ENCODE measurements at regions not wholly inside any gene's neighbourhood (a gene's known extent, or its start where the extent isn't known, plus 50 kb on each side); places are given as distances from the start of the nearest gene placed in this dataset.

GRCh38 chr12:80040075-80040738, 59.1 kb upstream of the OTOGL start:
- Histone ChIP-seq H3K36me3 (ENCODE audit: insufficient read depth in 1 of 2, low read depth in 1 of 2) (no peaks in the 10 kb centered on the region), H3K27me3 (ENCODE audit: insufficient read depth in 3 of 3, low read length in 2 of 3) (no peaks in the 10 kb centered on the region), H3K4me1 (no peaks in the 10 kb centered on the region), H3K27ac (no peak overlapping the region), H3K9me3 (no peaks in the 10 kb centered on the region), H3K4me3 (no peak overlapping the region)
- no peak for TF ChIP-seq CTCF (IDR thresholded peaks at IDR 0.05)
- intact Hi-C loops (cut with DNase I): loop anchor here in 1 of 2 donors (10.0 kb wide), 1 partner anchor 95 kb away; no protein-coding TSS in a partner anchor
- DNase-seq (no peak), ATAC-seq (no peak)
- WGBS, 3 donors: 80 to 85% (median 81%) methylated on average over 8 of the region's 8 CpGs

GRCh38 chr12:80038062-80038560, 61.2 kb upstream of the OTOGL start:
- DNase-seq: no peak
- intact Hi-C loops (cut with DNase I): no loop called here
- Histone ChIP-seq H3K4me3 (no peak overlapping the region), H3K36me3 (ENCODE audit: insufficient read depth in 1 of 2, low read depth in 1 of 2) (no peaks in the 10 kb centered on the region), H3K27ac (no peak overlapping the region), H3K9me3 (no peaks in the 10 kb centered on the region), H3K27me3 (ENCODE audit: insufficient read depth in 3 of 3, low read length in 2 of 3) (no peaks in the 10 kb centered on the region), H3K4me1 (peaks cover 3% of the 10 kb centered on the region)
- no peak for TF ChIP-seq CTCF (IDR thresholded peaks at IDR 0.05)
- no peak for ATAC-seq
- WGBS, 3 donors: 72 to 73% (median 73%) methylated on average over 4 of the region's 4 CpGs

GRCh38 chr12:80033448-80033847, 65.9 kb upstream of the OTOGL start:
- Histone ChIP-seq H3K9me3 (no peaks in the 10 kb centered on the region), H3K27me3 (ENCODE audit: insufficient read depth in 3 of 3, low read length in 2 of 3) (no peaks in the 10 kb centered on the region), H3K4me3 (no peak overlapping the region), H3K27ac (no peak overlapping the region), H3K36me3 (ENCODE audit: insufficient read depth in 1 of 2, low read depth in 1 of 2) (no peaks in the 10 kb centered on the region), H3K4me1 (peaks cover 3% of the 10 kb centered on the region)
- TF ChIP-seq CTCF (IDR thresholded peaks at IDR 0.05): no peak
- ATAC-seq: no peak
- WGBS, 3 donors: 54 to 64% (median 58%) methylated on average over 2 of the region's 2 CpGs
- no peak for DNase-seq
- intact Hi-C loops (cut with DNase I): no loop called here

- peaks cover 3% of the 10 kb centered on the region for H3K4me1 ChIP-seq
- no peak for TF ChIP-seq CTCF (IDR thresholded peaks at IDR 0.05)
- H3K27ac ChIP-seq: no peak overlapping the region
- H3K27me3 ChIP-seq (ENCODE audit: insufficient read depth in 3 of 3, low read length in 2 of 3): no peaks in the 10 kb centered on the region
- ATAC-seq (no peak), DNase-seq (no peak)
- H3K36me3 ChIP-seq (ENCODE audit: insufficient read depth in 1 of 2, low read depth in 1 of 2): no peaks in the 10 kb centered on the region
- 24 to 47% (median 40%) methylated on average over 1 of the region's 1 CpG for WGBS, 3 donors
- H3K9me3 ChIP-seq: no peaks in the 10 kb centered on the region
- H3K4me3 ChIP-seq: no peak overlapping the region
- intact Hi-C loops (cut with DNase I): no loop called here
These were observed 66.4 kb upstream of the OTOGL start for GRCh38 chr12:80032946-80033345.

- H3K9me3 ChIP-seq: peaks cover under 1% of the 10 kb centered on the region
- no peaks in the 10 kb centered on the region for H3K36me3 ChIP-seq (ENCODE audit: insufficient read depth in 1 of 2, low read depth in 1 of 2)
- 89 to 95% (median 95%) methylated on average over 1 of the region's 1 CpG for WGBS, 3 donors
- no peak overlapping the region for H3K27ac ChIP-seq
- DNase-seq (no peak), ATAC-seq (no peak)
- H3K4me3 ChIP-seq: no peak overlapping the region
- peaks cover 3% of the 10 kb centered on the region for H3K4me1 ChIP-seq
- TF ChIP-seq CTCF (IDR thresholded peaks at IDR 0.05): no peak
- intact Hi-C loops (cut with DNase I): no loop called here
- H3K27me3 ChIP-seq (ENCODE audit: insufficient read depth in 3 of 3, low read length in 2 of 3): no peaks in the 10 kb centered on the region
These were observed 68.1 kb upstream of the OTOGL start for GRCh38 chr12:80031229-80031628.

All from psoas muscle (tissue), 7 donors.